Kidney capillary endothelial cell (primary cell): ENCODE measurements at regions not wholly inside any gene's neighbourhood (a gene's known extent, or its start where the extent isn't known, plus 50 kb on each side); places are given as distances from the start of the nearest gene placed in this dataset.

Experiments used
- DNase-seq: peaks from one replicate; pipeline ENCODE4 v3.0.0-alpha.2; 2018; ENCODE audit warnings: low spot score

GRCh38 chr12:34377243-34378035 lies 355.1 kb downstream of the ALG10 start:
- DNase-seq = no peak

- DNase-seq = no peak
Observed at GRCh38 chr12:34379142-34379541, 356.8 kb downstream of the ALG10 start.

GRCh38 chr12:34384693-34385092 lies 362.4 kb downstream of the ALG10 start:
- no peak for DNase-seq

- no peak for DNase-seq
Observed at GRCh38 chr12:34386016-34386415, 363.7 kb downstream of the ALG10 start.

- DNase-seq = no peak
Observed at GRCh38 chr12:34386621-34387255, 364.4 kb downstream of the ALG10 start.

- DNase-seq = no peak
Observed at GRCh38 chr12:34387711-34388635, 365.7 kb downstream of the ALG10 start.

GRCh38 chr12:34388636-34389377 lies 366.5 kb downstream of the ALG10 start:
- DNase-seq = no peak

GRCh38 chr12:34389378-34390170 lies 367.3 kb downstream of the ALG10 start:
- DNase-seq = no peak

- DNase-seq = no peak
Observed at GRCh38 chr12:34390171-34390841, 368.0 kb downstream of the ALG10 start.

GRCh38 chr12:34390846-34391700 lies 368.8 kb downstream of the ALG10 start:
- no peak for DNase-seq

- DNase-seq = no peak
Observed at GRCh38 chr12:34391771-34392581, 369.7 kb downstream of the ALG10 start.

GRCh38 chr12:34392741-34393085 lies 370.4 kb downstream of the ALG10 start:
- no peak for DNase-seq

GRCh38 chr12:34393086-34393820 lies 371.0 kb downstream of the ALG10 start:
- DNase-seq = no peak

GRCh38 chr12:34393821-34394150 lies 371.5 kb downstream of the ALG10 start:
- no peak for DNase-seq

GRCh38 chr12:34394211-34395055 lies 372.1 kb downstream of the ALG10 start:
- no peak for DNase-seq

GRCh38 chr12:34395056-34396005 lies 373.0 kb downstream of the ALG10 start:
- DNase-seq = no peak
